Left hindlimb (tissue), 1 donor: ENCODE measurements at regions not wholly inside any gene's neighbourhood (a gene's known extent, or its start where the extent isn't known, plus 50 kb on each side); places are given as distances from the start of the nearest gene placed in this dataset.

Source experiments
- DNase-seq: peaks from one replicate; pipeline ENCODE4 v3.0.0-alpha.2; 2018

GRCh38 chr20:59403962-59404314, 103.5 kb downstream of the EDN3 start:
- no peak for DNase-seq

GRCh38 chr20:59404749-59405148, 104.3 kb downstream of the EDN3 start:
- DNase-seq = no peak

- no peak for DNase-seq
Observed at GRCh38 chr20:59405226-59406200, 105.1 kb downstream of the EDN3 start.

GRCh38 chr20:59406446-59406845, 106.0 kb downstream of the EDN3 start:
- no peak for DNase-seq

- peak; percentile 62 for DNase-seq
Observed at GRCh38 chr20:59411170-59411569, 110.8 kb downstream of the EDN3 start.

- no peak for DNase-seq
Observed at GRCh38 chr20:59411589-59411988, 111.2 kb downstream of the EDN3 start.

GRCh38 chr20:59412181-59412580, 111.8 kb downstream of the EDN3 start:
- DNase-seq = no peak

- DNase-seq = no peak
Observed at GRCh38 chr20:59412875-59413284, 112.5 kb downstream of the EDN3 start.

- no peak for DNase-seq
Observed at GRCh38 chr20:59413326-59413865, 113.0 kb downstream of the EDN3 start.

- DNase-seq = no peak
Observed at GRCh38 chr20:59414936-59415623, 114.7 kb downstream of the EDN3 start.

GRCh38 chr20:59416916-59417315, 116.5 kb downstream of the EDN3 start:
- DNase-seq = no peak

- no peak for DNase-seq
Observed at GRCh38 chr20:59421089-59421488, 120.7 kb downstream of the EDN3 start.

- no peak for DNase-seq
Observed at GRCh38 chr20:59421920-59422637, 121.7 kb downstream of the EDN3 start.

- DNase-seq = peak; percentile 89
Observed at GRCh38 chr20:59422872-59423544, 122.6 kb downstream of the EDN3 start.

- DNase-seq = no peak
Observed at GRCh38 chr20:59424976-59425375, 124.6 kb downstream of the EDN3 start.

- DNase-seq = no peak
Observed at GRCh38 chr20:59425572-59425971, 125.2 kb downstream of the EDN3 start.

GRCh38 chr20:59428006-59428405, 127.6 kb downstream of the EDN3 start:
- DNase-seq = no peak

GRCh38 chr20:59428441-59429205, 128.2 kb downstream of the EDN3 start:
- no peak for DNase-seq

GRCh38 chr20:59429396-59429795, 129.0 kb downstream of the EDN3 start:
- DNase-seq = no peak

GRCh38 chr20:59431014-59431413, 130.6 kb downstream of the EDN3 start:
- DNase-seq = no peak

- DNase-seq = no peak
Observed at GRCh38 chr20:59434960-59435359, 134.5 kb downstream of the EDN3 start.

GRCh38 chr20:59435518-59435917, 135.1 kb downstream of the EDN3 start:
- DNase-seq = no peak
